ENCODE measurements at regions not wholly inside any gene's neighbourhood (a gene's known extent, or its start where the extent isn't known, plus 50 kb on each side); places are given as distances from the start of the nearest gene placed in this dataset.

DNA sequence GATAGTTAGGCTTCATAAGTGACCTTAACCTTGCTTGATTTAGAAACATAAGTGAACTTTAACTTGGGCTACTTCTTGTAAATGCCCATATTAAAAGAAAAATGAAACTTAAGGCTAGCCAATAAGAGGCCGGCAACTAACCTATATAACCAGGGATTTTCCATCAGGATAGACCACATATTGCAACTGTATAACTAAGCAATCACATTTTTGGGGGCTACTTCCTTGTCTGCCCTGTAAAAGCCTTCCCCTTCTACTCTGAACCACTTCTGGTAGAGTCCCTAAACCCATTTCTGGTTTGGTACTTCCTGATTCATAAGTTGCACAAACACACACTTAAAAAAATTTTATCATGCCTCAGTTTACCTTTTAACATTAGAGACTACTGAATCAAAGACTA is 150.9 kb upstream of the UBE2E2 start:
- ATAC-seq = no peak
- TF ChIP-seq GLIS3 (CRISPR knock-in tag; IDR thresholded peaks at IDR 0.05) (no peak), ZNF565 (CRISPR knock-in tag; conservative IDR thresholded peaks at IDR 0.05; ENCODE audit: low read depth) (no peak), PPARA (CRISPR knock-in tag; IDR thresholded peaks at IDR 0.05; ENCODE audit: borderline replicate concordance) (no peak), ZNF8 (CRISPR knock-in tag; IDR thresholded peaks at IDR 0.05) (no peak), ISL1 (CRISPR knock-in tag; IDR thresholded peaks at IDR 0.05) (no peak), ARNTL (CRISPR knock-in tag; IDR thresholded peaks at IDR 0.05; ENCODE audit: borderline replicate concordance, low read depth) (no peak), OSR1 (CRISPR knock-in tag; IDR thresholded peaks at IDR 0.05) (no peak), ZC3H10 (CRISPR knock-in tag; IDR thresholded peaks at IDR 0.05) (no peak), PATZ1 (CRISPR knock-in tag; IDR thresholded peaks at IDR 0.05; ENCODE audit: borderline replicate concordance) (no peak), ZFP3 (CRISPR knock-in tag; IDR thresholded peaks at IDR 0.05) (no peak), CSDC2 (CRISPR knock-in tag; IDR thresholded peaks at IDR 0.05) (no peak), BACH2 (CRISPR knock-in tag; IDR thresholded peaks at IDR 0.05; ENCODE audit: borderline replicate concordance) (no peak), POU6F1 (CRISPR knock-in tag; IDR thresholded peaks at IDR 0.05; ENCODE audit: borderline replicate concordance, low read depth) (no peak), TOX (CRISPR knock-in tag; IDR thresholded peaks at IDR 0.05; ENCODE audit: borderline replicate concordance) (no peak), CREB5 (CRISPR knock-in tag; IDR thresholded peaks at IDR 0.05; ENCODE audit: low read depth) (no peak), ZFP30 (CRISPR knock-in tag; IDR thresholded peaks at IDR 0.05) (no peak)
- TF ChIP-seq, protein P1, sequence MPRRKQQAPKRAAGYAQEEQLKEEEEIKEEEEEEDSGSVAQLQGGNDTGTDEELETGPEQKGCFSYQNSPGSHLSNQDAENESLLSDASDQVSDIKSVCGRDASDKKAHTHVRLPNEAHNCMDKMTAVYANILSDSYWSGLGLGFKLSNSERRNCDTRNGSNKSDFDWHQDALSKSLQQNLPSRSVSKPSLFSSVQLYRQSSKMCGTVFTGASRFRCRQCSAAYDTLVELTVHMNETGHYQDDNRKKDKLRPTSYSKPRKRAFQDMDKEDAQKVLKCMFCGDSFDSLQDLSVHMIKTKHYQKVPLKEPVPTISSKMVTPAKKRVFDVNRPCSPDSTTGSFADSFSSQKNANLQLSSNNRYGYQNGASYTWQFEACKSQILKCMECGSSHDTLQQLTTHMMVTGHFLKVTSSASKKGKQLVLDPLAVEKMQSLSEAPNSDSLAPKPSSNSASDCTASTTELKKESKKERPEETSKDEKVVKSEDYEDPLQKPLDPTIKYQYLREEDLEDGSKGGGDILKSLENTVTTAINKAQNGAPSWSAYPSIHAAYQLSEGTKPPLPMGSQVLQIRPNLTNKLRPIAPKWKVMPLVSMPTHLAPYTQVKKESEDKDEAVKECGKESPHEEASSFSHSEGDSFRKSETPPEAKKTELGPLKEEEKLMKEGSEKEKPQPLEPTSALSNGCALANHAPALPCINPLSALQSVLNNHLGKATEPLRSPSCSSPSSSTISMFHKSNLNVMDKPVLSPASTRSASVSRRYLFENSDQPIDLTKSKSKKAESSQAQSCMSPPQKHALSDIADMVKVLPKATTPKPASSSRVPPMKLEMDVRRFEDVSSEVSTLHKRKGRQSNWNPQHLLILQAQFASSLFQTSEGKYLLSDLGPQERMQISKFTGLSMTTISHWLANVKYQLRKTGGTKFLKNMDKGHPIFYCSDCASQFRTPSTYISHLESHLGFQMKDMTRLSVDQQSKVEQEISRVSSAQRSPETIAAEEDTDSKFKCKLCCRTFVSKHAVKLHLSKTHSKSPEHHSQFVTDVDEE (CRISPR knock-in tag; IDR thresholded peaks at IDR 0.05) = no peak
- TF ChIP-seq, protein P2, sequence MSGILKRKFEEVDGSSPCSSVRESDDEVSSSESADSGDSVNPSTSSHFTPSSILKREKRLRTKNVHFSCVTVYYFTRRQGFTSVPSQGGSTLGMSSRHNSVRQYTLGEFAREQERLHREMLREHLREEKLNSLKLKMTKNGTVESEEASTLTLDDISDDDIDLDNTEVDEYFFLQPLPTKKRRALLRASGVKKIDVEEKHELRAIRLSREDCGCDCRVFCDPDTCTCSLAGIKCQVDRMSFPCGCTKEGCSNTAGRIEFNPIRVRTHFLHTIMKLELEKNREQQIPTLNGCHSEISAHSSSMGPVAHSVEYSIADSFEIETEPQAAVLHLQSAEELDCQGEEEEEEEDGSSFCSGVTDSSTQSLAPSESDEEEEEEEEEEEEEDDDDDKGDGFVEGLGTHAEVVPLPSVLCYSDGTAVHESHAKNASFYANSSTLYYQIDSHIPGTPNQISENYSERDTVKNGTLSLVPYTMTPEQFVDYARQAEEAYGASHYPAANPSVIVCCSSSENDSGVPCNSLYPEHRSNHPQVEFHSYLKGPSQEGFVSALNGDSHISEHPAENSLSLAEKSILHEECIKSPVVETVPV (CRISPR knock-in tag; IDR thresholded peaks at IDR 0.05) = no peak

- TF ChIP-seq RARB (CRISPR knock-in tag; IDR thresholded peaks at IDR 0.05) = no peak
- no peak for TF ChIP-seq TCF4 (CRISPR knock-in tag; IDR thresholded peaks at IDR 0.05; ENCODE audit: borderline replicate concordance)
- no peak for TF ChIP-seq ZFP3 (CRISPR knock-in tag; IDR thresholded peaks at IDR 0.05)
- no peak for TF ChIP-seq ZNF70 (CRISPR knock-in tag; IDR thresholded peaks at IDR 0.05)
- no peak for TF ChIP-seq OSR1 (CRISPR knock-in tag; IDR thresholded peaks at IDR 0.05)
- no peak for ATAC-seq
Measured at GRCh38 chr3:23052620-23053019, 150.5 kb upstream of the UBE2E2 start.

DNA sequence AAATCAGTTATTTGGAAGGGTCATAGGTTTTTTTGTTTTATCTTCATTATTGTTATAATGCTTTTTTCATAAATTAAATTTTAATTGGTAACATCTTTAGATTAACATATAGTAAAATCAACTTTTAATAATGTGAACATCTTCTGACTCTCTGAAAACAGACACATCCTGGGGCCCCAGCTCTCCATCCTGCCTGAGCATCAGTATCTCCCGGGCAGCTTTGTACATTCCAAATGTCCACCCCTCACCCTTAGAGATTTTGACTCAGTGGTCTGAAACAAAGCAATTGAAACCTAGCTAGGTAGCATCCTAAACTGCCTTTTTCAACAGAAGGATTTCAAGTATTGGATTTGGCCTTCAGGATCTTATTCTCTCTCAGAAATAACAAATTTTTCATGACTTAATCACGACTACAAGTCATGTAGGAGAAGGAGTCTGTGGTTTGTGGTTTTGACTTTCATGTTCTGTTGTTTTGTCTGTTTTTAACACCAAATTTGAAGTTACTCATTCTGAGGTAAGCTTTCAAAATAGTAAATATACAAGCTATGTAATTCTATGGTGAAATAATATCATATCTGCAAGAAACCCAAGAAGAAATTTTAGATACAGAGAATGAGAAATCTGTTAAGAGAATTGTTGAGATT is 147.3 kb upstream of the UBE2E2 start:
- TF ChIP-seq TOX (CRISPR knock-in tag; IDR thresholded peaks at IDR 0.05; ENCODE audit: borderline replicate concordance) (no peak), ZNF565 (CRISPR knock-in tag; conservative IDR thresholded peaks at IDR 0.05; ENCODE audit: low read depth) (no peak), CSDC2 (CRISPR knock-in tag; IDR thresholded peaks at IDR 0.05) (no peak), TCF4 (CRISPR knock-in tag; IDR thresholded peaks at IDR 0.05; ENCODE audit: borderline replicate concordance) (no peak), OSR1 (CRISPR knock-in tag; IDR thresholded peaks at IDR 0.05) (no peak), PATZ1 (CRISPR knock-in tag; IDR thresholded peaks at IDR 0.05; ENCODE audit: borderline replicate concordance) (no peak)
- ATAC-seq = peak; percentile 57; the same call in 2 of the 3 replicates

Measured in SK-N-SH treated with all-trans-retinoic acid at 6 μM for 48 hours (cell line).